COLO668 (cell line): ENCODE measurements at regions not wholly inside any gene's neighbourhood (a gene's known extent, or its start where the extent isn't known, plus 50 kb on each side); places are given as distances from the start of the nearest gene placed in this dataset.

Experiments
- DNase-seq: peaks from one replicate; lab custom pipeline; 2025; ENCODE audit not compliant: unreplicated experiment; lab: John Stamatoyannopoulos, UW

- DNase-seq, result no peak
Observed at GRCh38 chr4:156191044-156191781, 237.5 kb upstream of the CTSO start.

DNA sequence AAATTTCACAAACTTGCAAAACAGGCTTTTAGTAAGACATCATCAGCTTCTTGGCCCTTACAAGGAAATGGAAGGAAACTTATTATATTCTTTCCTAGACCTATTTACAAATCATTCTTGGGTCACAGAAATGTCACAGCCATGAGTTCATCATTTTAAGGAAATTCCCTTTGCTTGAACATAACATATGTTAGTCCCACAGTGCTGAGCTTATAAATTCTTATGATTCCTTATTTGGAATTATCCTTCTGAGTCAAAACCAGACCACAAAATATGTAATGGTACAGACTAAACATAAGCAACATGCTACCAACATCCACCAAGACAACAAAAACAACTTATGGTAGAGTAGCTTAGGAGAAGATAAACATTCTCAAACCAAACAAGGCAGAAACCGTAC, 236.9 kb upstream of the CTSO start:
- DNase-seq, result no peak

GRCh38 chr4:156188596-156188995, 234.9 kb upstream of the CTSO start:
- DNase-seq, result no peak

DNA sequence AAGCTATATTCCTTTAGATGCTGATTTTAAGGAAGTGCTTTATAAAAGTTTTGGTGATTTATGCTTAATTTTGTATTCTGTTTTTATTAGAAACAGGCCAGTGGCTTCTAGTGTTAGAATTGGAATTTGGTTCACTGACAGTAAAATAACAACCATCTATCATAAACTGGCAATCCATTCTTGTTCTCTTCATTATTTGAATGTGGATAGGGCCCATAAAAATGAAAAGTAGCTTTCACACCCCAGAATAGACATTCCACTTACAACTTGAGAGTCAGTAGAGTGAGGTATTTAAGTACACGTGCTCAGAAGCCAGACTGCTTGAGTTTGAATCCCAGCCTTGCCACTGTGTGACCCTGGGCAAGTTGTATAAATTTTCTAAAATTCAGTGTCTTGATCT, 232.4 kb upstream of the CTSO start:
- DNase-seq, result no peak

- no peak for DNase-seq
Observed at GRCh38 chr4:156185514-156186055, 231.9 kb upstream of the CTSO start.

- DNase-seq, result no peak
Observed at GRCh38 chr4:156182269-156182668, 228.6 kb upstream of the CTSO start.

DNA sequence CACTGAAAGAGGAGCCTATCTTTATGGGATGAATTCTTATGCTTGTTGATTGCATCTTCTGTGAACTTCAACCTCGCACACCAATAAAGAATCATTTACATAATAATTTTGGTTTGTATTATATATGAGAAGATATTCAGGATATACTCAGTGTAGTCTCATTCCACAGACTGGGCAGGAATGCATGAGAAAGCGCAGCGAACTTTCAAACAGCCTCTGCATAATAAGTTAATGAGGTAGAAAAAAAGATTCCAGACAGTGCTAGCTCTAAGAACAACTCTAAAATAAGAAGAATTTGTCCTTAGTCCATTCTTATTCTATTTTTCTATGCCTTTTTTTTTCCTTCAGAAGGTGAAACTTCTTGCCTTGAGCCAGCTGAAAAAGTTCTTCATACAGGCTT, 224.3 kb upstream of the CTSO start:
- no peak for DNase-seq

DNA sequence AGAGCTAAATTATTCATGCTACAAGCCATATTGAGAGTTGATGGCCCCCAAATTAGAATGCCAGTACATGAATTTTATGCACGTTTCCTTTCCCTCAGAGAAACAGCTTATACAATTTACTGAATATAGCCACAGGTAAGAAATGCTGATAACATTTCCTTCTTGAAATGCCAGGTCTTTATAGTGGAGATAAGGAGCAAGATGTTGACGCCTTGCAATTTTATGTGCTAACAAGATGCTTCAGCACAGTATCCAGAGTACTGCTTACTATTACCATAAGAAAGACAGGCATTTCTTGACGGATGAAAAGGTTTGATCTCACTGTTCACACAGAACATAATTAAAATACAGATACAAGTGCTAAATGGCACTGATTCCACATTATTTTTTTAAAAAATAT, 223.2 kb upstream of the CTSO start:
- DNase-seq, result no peak

DNA sequence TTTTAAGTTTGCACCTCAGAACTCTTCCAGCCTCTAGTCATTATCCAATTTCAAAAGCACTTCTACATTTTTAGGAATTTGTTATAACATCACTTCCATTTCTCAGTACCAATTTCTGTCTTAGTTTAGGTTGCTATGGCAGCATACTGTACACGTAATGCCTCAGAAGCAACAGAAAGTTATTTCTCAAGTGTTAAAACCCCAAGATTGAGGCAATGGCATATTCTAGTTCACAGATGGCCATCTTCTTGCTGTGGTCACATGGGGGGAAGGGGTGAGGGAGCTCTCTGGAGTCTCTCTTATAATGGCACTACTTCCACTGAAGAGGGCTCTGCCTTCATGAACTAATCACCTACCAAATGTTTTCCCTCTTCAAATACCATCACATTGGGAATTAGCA, 220.3 kb upstream of the CTSO start:
- no peak for DNase-seq

DNA sequence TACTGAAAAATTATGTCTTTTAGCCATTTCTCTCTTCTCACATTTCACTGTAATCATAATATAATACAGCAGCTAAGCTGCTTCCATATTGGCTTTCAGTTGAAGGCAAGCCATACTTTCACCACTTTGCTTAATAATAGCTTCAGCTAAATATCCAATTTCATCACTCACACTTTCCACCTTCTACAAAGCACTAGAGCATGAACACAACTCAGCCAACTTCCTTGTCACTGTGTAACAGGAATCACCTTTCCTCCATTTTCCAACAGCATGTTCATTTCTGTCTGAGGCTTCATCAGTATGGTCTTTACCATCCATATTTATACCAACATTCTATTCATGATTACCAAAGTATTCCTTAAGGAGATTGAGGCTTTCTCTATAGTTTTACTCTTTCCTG, 219.8 kb upstream of the CTSO start:
- no peak for DNase-seq

- DNase-seq, result no peak
Observed at GRCh38 chr4:156169861-156170260, 216.2 kb upstream of the CTSO start.

DNA sequence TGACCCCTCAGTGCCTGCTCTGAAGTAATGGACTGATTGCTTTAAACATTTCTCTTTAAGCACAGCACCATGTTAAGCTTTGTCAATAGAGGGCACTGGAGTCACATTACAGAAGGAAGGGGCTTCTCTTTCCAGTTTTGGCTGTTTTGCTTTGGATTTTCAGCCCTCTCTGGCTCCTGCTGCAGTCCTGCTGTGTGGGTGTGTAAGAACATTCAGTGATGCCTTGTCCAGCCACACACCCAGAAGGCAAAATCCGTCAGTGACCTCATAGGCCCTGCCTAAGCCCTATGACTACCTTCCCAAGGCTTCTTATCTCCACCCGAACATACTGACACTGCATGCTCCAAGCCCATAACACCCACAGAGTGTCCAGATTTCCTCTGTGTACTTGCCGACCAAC, 215.3 kb upstream of the CTSO start:
- peak; percentile 22 for DNase-seq

DNA sequence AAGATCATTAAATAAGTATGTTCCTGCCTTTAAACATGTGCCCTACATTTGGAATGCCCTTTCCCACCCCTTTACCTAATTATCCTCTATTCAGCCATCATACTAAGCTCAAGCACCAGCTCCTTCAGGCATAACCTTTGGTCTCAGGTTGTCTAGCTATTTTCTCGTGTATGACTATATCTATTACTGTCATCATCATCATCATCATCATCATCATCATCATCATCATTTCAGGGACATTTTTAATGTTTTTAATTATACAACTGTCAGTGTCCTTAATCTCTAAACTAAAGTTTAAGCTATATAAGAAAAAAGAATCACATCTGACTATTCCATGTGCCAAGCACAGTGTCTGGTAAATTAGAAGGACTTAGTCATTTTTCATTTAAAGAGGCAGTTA, 214.6 kb upstream of the CTSO start:
- no peak for DNase-seq

DNA sequence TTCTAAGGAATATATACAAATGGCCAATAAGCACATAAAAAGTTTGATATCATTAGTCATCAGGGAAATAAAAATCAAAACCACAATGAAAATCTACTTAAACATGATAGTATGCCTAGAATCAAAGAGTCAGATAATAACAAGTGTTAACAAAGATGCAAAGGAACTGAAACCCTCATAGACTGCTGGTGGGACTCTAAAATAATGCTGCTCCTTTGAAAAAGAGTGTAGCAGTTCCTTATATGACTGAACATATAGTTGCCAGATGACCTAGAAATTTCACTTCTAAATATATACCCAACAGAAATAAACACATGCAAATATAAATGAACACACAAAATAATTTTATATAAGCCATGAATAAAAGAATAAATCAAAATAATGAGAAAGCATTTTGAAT, 205.1 kb upstream of the CTSO start:
- no peak for DNase-seq

DNA sequence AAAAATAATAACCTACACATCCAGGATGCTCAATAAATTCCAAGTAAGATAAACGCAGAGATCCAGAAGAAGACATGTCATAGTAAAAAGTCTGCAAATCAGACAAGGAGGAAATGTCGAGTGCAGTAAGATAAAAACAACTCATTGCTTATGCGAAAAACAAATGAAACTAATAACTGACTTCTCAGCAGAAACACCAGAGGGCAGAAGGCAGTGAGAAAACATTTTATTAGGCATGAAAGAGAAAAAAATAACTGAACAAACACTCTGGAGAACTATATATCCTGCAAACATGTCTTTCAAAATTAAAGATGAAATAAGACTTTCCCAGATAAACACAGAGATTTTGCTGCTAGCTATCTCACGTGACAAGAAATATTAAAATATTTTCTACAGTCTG, 201.3 kb upstream of the CTSO start:
- DNase-seq, result no peak

- DNase-seq, result no peak
Observed at GRCh38 chr4:156146571-156146970, 192.9 kb upstream of the CTSO start.

DNA sequence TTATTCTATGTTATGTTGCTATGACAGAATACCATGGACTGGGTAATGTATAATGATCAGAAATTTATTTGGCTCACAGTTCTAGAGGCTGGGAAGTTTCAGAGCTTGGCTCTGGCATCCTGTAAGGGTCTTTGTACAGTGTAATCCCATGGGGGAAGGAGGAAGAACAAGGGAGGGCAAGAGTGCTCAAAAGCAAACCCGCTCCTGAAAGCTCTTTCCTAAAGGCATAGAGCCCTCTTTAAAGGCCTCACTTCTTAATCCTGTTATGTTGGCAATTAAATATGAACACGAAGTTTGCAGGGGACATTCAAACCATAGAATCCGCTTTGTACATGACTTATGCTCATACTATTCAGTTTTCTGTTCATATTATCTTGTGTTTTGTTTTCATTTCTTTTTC, 191.3 kb upstream of the CTSO start:
- no peak for DNase-seq

GRCh38 chr4:156138781-156139280, 185.2 kb upstream of the CTSO start:
- DNase-seq, result no peak

DNA sequence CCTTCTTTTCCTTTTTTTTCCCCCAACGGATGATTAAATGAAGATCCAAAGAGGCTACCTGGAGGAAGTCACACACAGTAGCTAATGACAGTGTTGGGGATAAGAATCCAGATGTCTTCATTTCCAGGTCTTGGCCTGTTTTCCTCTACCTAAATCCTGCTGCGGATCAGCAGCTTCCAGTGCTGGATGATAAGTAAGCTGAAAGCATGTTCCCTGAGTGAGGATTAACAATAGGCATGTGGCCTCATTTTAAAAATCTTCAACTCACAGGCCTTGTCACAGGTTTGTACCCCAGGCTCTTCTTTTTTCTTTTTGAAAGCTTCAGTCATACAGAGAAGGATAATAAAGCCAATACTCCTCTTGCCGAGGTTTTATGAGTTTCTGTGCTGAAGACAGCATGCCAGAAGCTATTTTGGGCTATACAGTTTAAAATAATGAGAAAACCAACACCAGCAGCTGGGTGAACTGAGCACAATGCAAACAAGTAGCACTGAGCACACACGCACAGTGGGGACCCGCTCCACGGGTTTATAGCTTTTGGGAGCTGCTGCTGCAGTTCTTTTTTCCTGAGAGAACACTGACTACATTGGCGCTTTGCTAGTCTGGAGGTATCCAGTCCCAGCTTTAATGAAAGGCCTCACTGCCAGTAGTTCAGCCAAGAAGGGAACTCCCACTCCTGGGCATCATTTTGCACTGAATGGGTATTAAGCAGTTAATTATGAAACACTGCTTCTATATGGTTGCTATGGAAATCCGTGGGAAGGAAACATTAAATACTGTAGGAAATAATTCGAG, 184.2 kb upstream of the CTSO start:
- peak; percentile 49 for DNase-seq

- no peak for DNase-seq
Observed at GRCh38 chr4:156132196-156132595, 178.5 kb upstream of the CTSO start.

DNA sequence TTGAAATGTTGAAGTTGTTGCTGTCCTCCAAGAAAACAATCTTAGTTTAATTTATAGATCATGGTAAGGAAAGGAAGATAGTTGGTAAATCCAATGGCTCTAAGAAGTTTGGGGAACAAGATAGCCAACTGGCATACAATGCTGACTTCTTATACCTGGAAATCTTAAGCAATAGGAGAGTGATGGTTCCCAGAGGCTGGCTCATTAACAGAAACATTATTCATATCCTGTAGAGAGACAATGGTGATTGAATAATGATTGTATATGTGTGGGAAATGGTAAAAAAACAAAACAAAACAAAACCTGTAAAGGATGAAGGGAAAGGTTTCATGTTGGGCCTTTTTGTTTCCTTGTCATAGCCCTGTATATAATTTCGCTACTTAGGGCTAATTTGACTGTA, 174.9 kb upstream of the CTSO start:
- DNase-seq, result no peak

DNA sequence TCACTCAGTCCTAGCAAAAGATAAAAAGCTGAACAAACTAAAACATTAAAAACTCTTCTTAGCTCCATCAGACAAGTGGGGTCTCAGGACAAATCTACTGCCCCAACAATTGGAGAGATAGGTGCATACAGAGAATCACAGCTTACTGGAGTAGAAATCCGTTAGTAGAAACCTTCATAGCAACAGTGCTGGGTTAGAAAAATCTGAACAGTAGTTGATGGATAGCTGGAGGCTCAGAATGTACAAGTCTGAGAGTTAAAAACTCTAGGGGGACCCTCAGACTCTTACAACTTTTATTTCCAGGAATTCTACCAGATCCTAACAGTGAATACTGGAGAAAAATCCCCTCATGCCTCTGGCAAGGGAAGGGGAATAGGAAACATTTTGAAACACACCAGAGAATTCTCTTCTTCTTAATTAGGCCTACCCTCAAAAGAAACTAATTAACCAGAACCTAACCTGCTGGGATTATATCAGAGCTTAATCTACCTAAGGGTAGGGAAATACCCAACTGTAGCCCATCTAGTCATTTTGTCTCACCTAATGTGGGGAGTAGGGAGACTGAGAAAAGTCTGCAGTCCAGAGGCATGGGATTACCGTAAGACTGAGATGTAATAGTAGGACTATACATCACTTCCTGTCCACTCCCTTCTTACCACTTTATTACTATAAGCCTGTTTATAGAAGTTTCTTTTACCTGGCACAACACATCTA, 165.0 kb upstream of the CTSO start:
- no peak for DNase-seq
